Tibial artery (tissue), 4 donors: ENCODE measurements at regions not wholly inside any gene's neighbourhood (a gene's known extent, or its start where the extent isn't known, plus 50 kb on each side); places are given as distances from the start of the nearest gene placed in this dataset.

Experiments used
- DNase-seq, 2 donors: peaks; one replicate each; pipeline ENCODE4 v3.0.0-alpha.2; 2019
- H3K27ac ChIP-seq, 2 donors: fragments of 200-600 bp; sonication (generic) in 1 of 2; 1 replicate in 1 of 2; 2 replicates in 1 of 2; pipeline ENCODE4 v1.5.1; 2018 to 2019; ENCODE audit warnings: mild to moderate bottlenecking in 1 of 2
- H3K27me3 ChIP-seq, 2 donors: fragments of 200-600 bp; sonication (generic) in 1 of 2; one replicate each; pipeline versions ENCODE4 v1.5.1 to v1.6.0; 2016 to 2019
- H3K36me3 ChIP-seq, 3 donors: fragments of 200-600 bp; sonication (generic) in 2 of 3; one replicate each; pipeline ENCODE4 v1.5.1; 2016 to 2019; ENCODE audit warnings: mild to moderate bottlenecking in 2 of 3
- H3K4me1 ChIP-seq, 4 donors: fragments of 200-600 bp; sonication (generic) in 2 of 4; 1 replicate in 3 of 4; 2 replicates in 1 of 4; pipeline ENCODE4 v1.5.1; 2016 to 2019
- H3K4me3 ChIP-seq, 2 donors: fragments of 200-600 bp; sonication (generic) in 1 of 2; 1 replicate in 1 of 2; 2 replicates in 1 of 2; pipeline ENCODE4 v1.5.1; 2018 to 2019; ENCODE audit warnings: mild to moderate bottlenecking in 2 of 2
- H3K9me3 ChIP-seq, 3 donors: fragments of 200-600 bp; sonication (generic) in 1 of 3; one replicate each; pipeline ENCODE4 v1.5.1; 2016 to 2019
- CTCF ChIP-seq, 2 experiments: fragments of 200-600 bp in 1 of 2; fragments of 450-650 bp in 1 of 2; IDR thresholded peaks; one replicate each; pipeline ENCODE4 v1.5.1; 2017 to 2019; ENCODE audit warnings: antibody characterized with exemption in 2 of 2, mild to moderate bottlenecking in 1 of 2, moderate library complexity in 1 of 2
- intact Hi-C: fragments of 100-400 bp; cut with DNase I; formaldehyde crosslinking; loops from one replicate; pipeline ENCODE4 v1.15.0; 2023; ENCODE audit warnings: low total_unique reads

GRCh38 chr21:28540514-28540913 is 452.2 kb downstream of the LTN1 start:
- no peak for TF ChIP-seq CTCF (IDR thresholded peaks at IDR 0.05)
- H3K9me3 ChIP-seq, result no peaks in the 10 kb centered on the region
- no peaks in the 10 kb centered on the region for H3K36me3 ChIP-seq
- H3K4me3 ChIP-seq, result no peak overlapping the region
- no peak for DNase-seq
- H3K27ac ChIP-seq, result no peak overlapping the region
- intact Hi-C loops, result no loop called here
- H3K27me3 ChIP-seq, result no peaks in the 10 kb centered on the region
- no peaks in the 10 kb centered on the region for H3K4me1 ChIP-seq

- TF ChIP-seq CTCF (IDR thresholded peaks at IDR 0.05), result no peak
- Histone ChIP-seq H3K27ac (no peak overlapping the region), H3K4me1 (no peaks in the 10 kb centered on the region), H3K4me3 (no peak overlapping the region), H3K9me3 (no peaks in the 10 kb centered on the region), H3K36me3 (no peaks in the 10 kb centered on the region), H3K27me3 (no peaks in the 10 kb centered on the region)
- intact Hi-C loops, result no loop called here
- DNase-seq, result no peak
Observed at GRCh38 chr21:28539623-28539988, 453.1 kb downstream of the LTN1 start.

- H3K4me1 ChIP-seq, result no peaks in the 10 kb centered on the region
- H3K27ac ChIP-seq, result no peak overlapping the region
- H3K4me3 ChIP-seq, result no peak overlapping the region
- no peaks in the 10 kb centered on the region for H3K27me3 ChIP-seq
- TF ChIP-seq CTCF (IDR thresholded peaks at IDR 0.05), result no peak
- H3K9me3 ChIP-seq, result no peaks in the 10 kb centered on the region
- H3K36me3 ChIP-seq, result no peaks in the 10 kb centered on the region
- intact Hi-C loops, result no loop called here
- no peak for DNase-seq
Observed at GRCh38 chr21:28538987-28539622, 453.6 kb downstream of the LTN1 start.

- no peaks in the 10 kb centered on the region for H3K9me3 ChIP-seq
- no peak overlapping the region for H3K4me3 ChIP-seq
- H3K4me1 ChIP-seq, result no peaks in the 10 kb centered on the region
- no peak for DNase-seq
- intact Hi-C loops, result no loop called here
- no peak for TF ChIP-seq CTCF (IDR thresholded peaks at IDR 0.05)
- peak overlapping the region in 1 of 2 donors; percentile 18 for H3K27ac ChIP-seq
- H3K27me3 ChIP-seq, result no peaks in the 10 kb centered on the region
- H3K36me3 ChIP-seq, result no peaks in the 10 kb centered on the region
Observed at GRCh38 chr21:28537371-28538079, 455.2 kb downstream of the LTN1 start.

GRCh38 chr21:28532446-28532845 is 460.2 kb downstream of the LTN1 start:
- no peaks in the 10 kb centered on the region for H3K36me3 ChIP-seq
- no peak overlapping the region for H3K27ac ChIP-seq
- H3K4me1 ChIP-seq, result no peaks in the 10 kb centered on the region
- intact Hi-C loops, result no loop called here
- no peaks in the 10 kb centered on the region for H3K9me3 ChIP-seq
- TF ChIP-seq CTCF (IDR thresholded peaks at IDR 0.05), result no peak
- H3K27me3 ChIP-seq, result no peaks in the 10 kb centered on the region
- no peak overlapping the region for H3K4me3 ChIP-seq
- DNase-seq, result no peak
